Activated T-cell treated with anti-CD3 and anti-CD28 coated beads, Interleukin-2, amount 50 U/mL, for 24 hours (primary cell): ENCODE measurements at regions not wholly inside any gene's neighbourhood (a gene's known extent, or its start where the extent isn't known, plus 50 kb on each side); places are given as distances from the start of the nearest gene placed in this dataset.

Source experiments
- DNase-seq: peaks from one replicate; pipeline ENCODE4 v3.0.0-alpha.2; 2020
- H3K27ac Mint-ChIP-seq: 2 replicates; pipeline ENCODE4 v1.8.0; 2020; ENCODE audit warnings: mild to moderate bottlenecking, mixed read lengths
- H3K27me3 Mint-ChIP-seq: 2 replicates; pipeline ENCODE4 v1.8.0; 2020; ENCODE audit warnings: mixed read lengths
- H3K36me3 Mint-ChIP-seq: 2 replicates; pipeline ENCODE4 v1.8.0; 2020; ENCODE audit warnings: low read depth, mixed read lengths
- H3K4me1 Mint-ChIP-seq: 2 replicates; pipeline ENCODE4 v1.8.0; 2020; ENCODE audit warnings: low read depth, mixed read lengths
- H3K4me3 Mint-ChIP-seq: 2 replicates; pipeline ENCODE4 v1.8.0; 2020; ENCODE audit warnings: mild to moderate bottlenecking, moderate library complexity, mixed read lengths
- H3K9me3 Mint-ChIP-seq: 2 replicates; pipeline ENCODE4 v1.8.0; 2020; ENCODE audit warnings: mixed read lengths

GRCh38 chr12:105705235-105705634, 374.7 kb downstream of the C12orf75 start:
- H3K36me3 Mint-ChIP-seq = no peaks in the 10 kb centered on the region
- peaks cover 9% of the 10 kb centered on the region for H3K27me3 Mint-ChIP-seq
- no peak overlapping the region for H3K27ac Mint-ChIP-seq
- H3K9me3 Mint-ChIP-seq = no peaks in the 10 kb centered on the region
- H3K4me3 Mint-ChIP-seq = no peak overlapping the region
- H3K4me1 Mint-ChIP-seq = no peaks in the 10 kb centered on the region
- no peak for DNase-seq

GRCh38 chr12:105705765-105706164, 375.3 kb downstream of the C12orf75 start:
- Mint-ChIP-seq H3K4me1 (no peaks in the 10 kb centered on the region), H3K27ac (no peak overlapping the region), H3K36me3 (no peaks in the 10 kb centered on the region), H3K9me3 (no peaks in the 10 kb centered on the region), H3K27me3 (peaks cover 9% of the 10 kb centered on the region), H3K4me3 (no peak overlapping the region)
- no peak for DNase-seq

GRCh38 chr12:105706321-105706972, 376.0 kb downstream of the C12orf75 start:
- DNase-seq = no peak
- peaks cover 9% of the 10 kb centered on the region for H3K27me3 Mint-ChIP-seq
- H3K27ac Mint-ChIP-seq = no peak overlapping the region
- H3K4me1 Mint-ChIP-seq = no peaks in the 10 kb centered on the region
- H3K4me3 Mint-ChIP-seq = no peak overlapping the region
- H3K36me3 Mint-ChIP-seq = no peaks in the 10 kb centered on the region
- H3K9me3 Mint-ChIP-seq = no peaks in the 10 kb centered on the region

GRCh38 chr12:105706973-105707334, 376.5 kb downstream of the C12orf75 start:
- Mint-ChIP-seq H3K4me3 (no peak overlapping the region), H3K9me3 (no peaks in the 10 kb centered on the region), H3K27me3 (peaks cover 9% of the 10 kb centered on the region), H3K4me1 (no peaks in the 10 kb centered on the region), H3K36me3 (no peaks in the 10 kb centered on the region), H3K27ac (no peak overlapping the region)
- no peak for DNase-seq

- Mint-ChIP-seq H3K4me3 (no peak overlapping the region), H3K36me3 (no peaks in the 10 kb centered on the region), H3K27ac (no peak overlapping the region), H3K9me3 (no peaks in the 10 kb centered on the region), H3K4me1 (no peaks in the 10 kb centered on the region), H3K27me3 (peaks cover 4% of the 10 kb centered on the region)
- no peak for DNase-seq
These were observed 383.3 kb downstream of the C12orf75 start for GRCh38 chr12:105713606-105714305.

- no peak overlapping the region for H3K4me3 Mint-ChIP-seq
- H3K27me3 Mint-ChIP-seq = peaks cover 4% of the 10 kb centered on the region
These were observed 386.1 kb downstream of the C12orf75 start for GRCh38 chr12:105716621-105717020.

GRCh38 chr12:105721051-105721825, 390.7 kb downstream of the C12orf75 start:
- no peaks in the 10 kb centered on the region for H3K36me3 Mint-ChIP-seq
- H3K9me3 Mint-ChIP-seq = no peaks in the 10 kb centered on the region
- peaks cover 4% of the 10 kb centered on the region for H3K27me3 Mint-ChIP-seq
- no peak for DNase-seq
- no peak overlapping the region for H3K27ac Mint-ChIP-seq
- no peak overlapping the region for H3K4me3 Mint-ChIP-seq
- H3K4me1 Mint-ChIP-seq = no peaks in the 10 kb centered on the region

More at GRCh38 chr12:105716621-105717020, 386.1 kb downstream of the C12orf75 start:
- H3K27ac Mint-ChIP-seq = no peak overlapping the region
- no peaks in the 10 kb centered on the region for H3K9me3 Mint-ChIP-seq
- no peaks in the 10 kb centered on the region for H3K4me1 Mint-ChIP-seq
- no peaks in the 10 kb centered on the region for H3K36me3 Mint-ChIP-seq
- DNase-seq = no peak

- Mint-ChIP-seq H3K9me3 (no peaks in the 10 kb centered on the region), H3K4me3 (no peak overlapping the region), H3K4me1 (no peaks in the 10 kb centered on the region)
These were observed 391.4 kb downstream of the C12orf75 start for GRCh38 chr12:105721891-105722290.

GRCh38 chr12:105723066-105723465, 392.6 kb downstream of the C12orf75 start:
- Mint-ChIP-seq H3K27me3 (no peaks in the 10 kb centered on the region), H3K4me1 (no peaks in the 10 kb centered on the region), H3K9me3 (no peaks in the 10 kb centered on the region), H3K27ac (no peak overlapping the region), H3K36me3 (no peaks in the 10 kb centered on the region), H3K4me3 (no peak overlapping the region)
- DNase-seq = no peak

More at GRCh38 chr12:105721891-105722290, 391.4 kb downstream of the C12orf75 start:
- Mint-ChIP-seq H3K27me3 (peaks cover 2% of the 10 kb centered on the region), H3K36me3 (no peaks in the 10 kb centered on the region), H3K27ac (no peak overlapping the region)
- no peak for DNase-seq

- no peaks in the 10 kb centered on the region for H3K27me3 Mint-ChIP-seq
- no peaks in the 10 kb centered on the region for H3K4me1 Mint-ChIP-seq
- no peak for DNase-seq
- H3K27ac Mint-ChIP-seq = no peak overlapping the region
- H3K9me3 Mint-ChIP-seq = no peaks in the 10 kb centered on the region
- H3K4me3 Mint-ChIP-seq = no peak overlapping the region
- no peaks in the 10 kb centered on the region for H3K36me3 Mint-ChIP-seq
These were observed 393.0 kb downstream of the C12orf75 start for GRCh38 chr12:105723494-105723893.

GRCh38 chr12:105724641-105725040, 394.1 kb downstream of the C12orf75 start:
- Mint-ChIP-seq H3K4me3 (no peak overlapping the region), H3K4me1 (no peaks in the 10 kb centered on the region), H3K27me3 (no peaks in the 10 kb centered on the region), H3K27ac (no peak overlapping the region), H3K9me3 (no peaks in the 10 kb centered on the region), H3K36me3 (no peaks in the 10 kb centered on the region)
- no peak for DNase-seq

GRCh38 chr12:105725054-105725453, 394.6 kb downstream of the C12orf75 start:
- Mint-ChIP-seq H3K27me3 (no peaks in the 10 kb centered on the region), H3K27ac (no peak overlapping the region), H3K4me1 (no peaks in the 10 kb centered on the region), H3K4me3 (no peak overlapping the region), H3K9me3 (no peaks in the 10 kb centered on the region), H3K36me3 (no peaks in the 10 kb centered on the region)
- no peak for DNase-seq

- Mint-ChIP-seq H3K4me1 (no peaks in the 10 kb centered on the region), H3K4me3 (no peak overlapping the region), H3K27me3 (no peaks in the 10 kb centered on the region), H3K27ac (no peak overlapping the region), H3K36me3 (no peaks in the 10 kb centered on the region), H3K9me3 (no peaks in the 10 kb centered on the region)
- no peak for DNase-seq
These were observed 398.8 kb downstream of the C12orf75 start for GRCh38 chr12:105729181-105729771.

GRCh38 chr12:105729926-105730325, 399.4 kb downstream of the C12orf75 start:
- DNase-seq = no peak
- H3K4me1 Mint-ChIP-seq = no peaks in the 10 kb centered on the region
- no peaks in the 10 kb centered on the region for H3K36me3 Mint-ChIP-seq
- no peak overlapping the region for H3K4me3 Mint-ChIP-seq
- H3K9me3 Mint-ChIP-seq = no peaks in the 10 kb centered on the region
- no peak overlapping the region for H3K27ac Mint-ChIP-seq
- no peaks in the 10 kb centered on the region for H3K27me3 Mint-ChIP-seq
